ENCODE measurements at regions not wholly inside any gene's neighbourhood (a gene's known extent, or its start where the extent isn't known, plus 50 kb on each side); places are given as distances from the start of the nearest gene placed in this dataset.

DNA sequence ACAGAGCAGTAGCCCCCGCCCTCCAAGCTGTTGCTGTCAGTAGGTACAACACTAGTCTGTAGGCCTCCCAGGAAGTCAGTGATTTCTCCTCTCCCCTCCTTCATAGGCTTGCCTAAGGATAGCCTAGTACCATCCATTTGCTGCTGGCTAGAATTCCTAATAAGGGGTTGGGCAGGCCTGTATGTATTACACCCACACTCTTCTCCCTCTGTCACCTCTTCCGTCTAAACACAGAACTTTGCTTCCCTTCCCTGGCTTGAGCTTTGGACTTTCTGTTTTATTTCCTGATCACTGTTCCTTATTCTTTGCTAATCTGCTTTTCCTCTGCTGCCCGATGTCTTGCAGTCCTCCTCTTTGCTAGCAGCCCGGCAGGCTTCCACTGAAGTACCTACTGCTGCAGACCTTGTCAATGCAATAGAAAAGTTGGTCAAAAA is 93.4 kb upstream of the UMPS start:
- no peak for DNase-seq (ENCODE audit: low spot score)
- Histone ChIP-seq H3K18ac (ENCODE audit: low read length) (no peak overlapping the region), H2BK12ac (ENCODE audit: low read length) (no peak overlapping the region), H3K14ac (ENCODE audit: low read length) (no peak overlapping the region), H3K36me3 (replicated peaks in 1 of 2; ENCODE audit: control insufficient read depth in 2 of 2, insufficient read depth in 2 of 2, low read length in 2 of 2) (peaks cover 0 to 5% of the 10 kb centered on the region in 2 donors), H2BK5ac (ENCODE audit: low read length) (no peak overlapping the region), H3K4me2 (ENCODE audit: insufficient read depth, low read length, poor library complexity, severe bottlenecking) (no peak overlapping the region), H3K23ac (ENCODE audit: low read depth, low read length, poor library complexity) (no peak overlapping the region), H2BK15ac (ENCODE audit: low read length) (no peak overlapping the region), H3K4ac (ENCODE audit: low read length) (no peak overlapping the region), H2BK120ac (ENCODE audit: low read depth, low read length) (no peak overlapping the region), H2AK5ac (ENCODE audit: low read depth, low read length) (no peak overlapping the region), H3K27me3 (ENCODE audit: control insufficient read depth in 3 of 3, insufficient read depth in 3 of 3, low read depth in 1 of 3, low read length in 3 of 3) (no peaks in the 10 kb centered on the region), H4K91ac (ENCODE audit: low read depth, low read length, poor library complexity) (no peak overlapping the region), H3K27ac (replicated peaks; ENCODE audit: low read length) (no peak overlapping the region), H3K4me3 (ENCODE audit: low read length in 2 of 2) (no peak overlapping the region), H3K9ac (ENCODE audit: low read depth, low read length, poor library complexity) (no peak overlapping the region), H2AFZ (ENCODE audit: low read length) (no peak overlapping the region), H3K79me1 (ENCODE audit: low read depth, low read length) (no peaks in the 10 kb centered on the region), H3K9me3 (replicated peaks in 1 of 2; ENCODE audit: control insufficient read depth in 2 of 2, insufficient read depth in 1 of 2, low read depth in 1 of 2, low read length in 2 of 2) (no peaks in the 10 kb centered on the region), H3K4me1 (ENCODE audit: control insufficient read depth in 2 of 2, insufficient read depth in 1 of 2, low read depth in 1 of 2, low read length in 2 of 2) (no peaks in the 10 kb centered on the region), H4K8ac (ENCODE audit: low read depth, low read length) (no peak overlapping the region)
- no CpG with 5 or more reads among the region's 4 CpGs for WGBS, 2 donors (ENCODE audit: extremely low coverage in 2 of 2, insufficient read length in 2 of 2, insufficient replicate concordance in 1 of 2)

DNA sequence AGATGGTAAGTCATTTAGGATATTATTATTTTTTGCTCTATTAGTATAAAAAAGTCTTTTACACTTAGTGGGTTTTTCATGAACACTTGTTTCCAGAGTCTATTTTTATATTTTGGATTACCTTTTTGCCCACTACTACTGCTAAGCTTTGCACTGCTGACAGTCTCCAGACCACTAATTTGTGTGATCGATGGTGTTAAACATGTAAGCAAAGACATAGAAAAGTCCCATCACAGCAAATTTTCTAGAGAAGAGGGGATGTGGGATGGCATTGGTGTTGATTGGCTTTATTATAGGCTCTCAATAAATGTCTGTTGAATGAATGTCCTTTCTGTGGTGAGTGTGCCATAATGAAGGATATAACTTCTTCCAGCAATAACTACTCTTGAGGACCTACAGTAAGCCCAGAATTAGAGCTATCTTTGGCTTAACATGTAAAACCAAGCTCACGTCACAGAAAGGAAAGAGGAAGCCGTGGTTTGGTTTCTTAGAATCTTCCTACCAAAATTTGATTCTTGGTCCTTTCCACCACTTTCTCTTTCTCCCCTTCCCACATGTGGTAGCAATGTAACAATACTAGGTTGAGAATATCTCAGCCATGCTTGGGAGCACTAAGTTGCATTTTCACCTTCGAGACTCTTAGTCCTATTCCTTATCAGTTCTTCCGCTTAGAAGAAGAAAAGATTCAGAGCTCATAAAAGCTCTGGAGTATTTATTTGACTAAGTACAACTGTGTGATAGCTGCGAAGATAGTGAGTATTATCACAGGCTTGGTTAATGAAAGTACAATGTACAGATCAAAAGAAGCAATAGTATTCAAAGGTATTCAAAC is 90.6 kb upstream of the UMPS start:
- no peak overlapping the region for H3K18ac ChIP-seq (ENCODE audit: low read length)
- H4K91ac ChIP-seq (ENCODE audit: low read depth, low read length, poor library complexity): no peak overlapping the region
- H3K9me3 ChIP-seq (replicated peaks in 1 of 2; ENCODE audit: control insufficient read depth in 2 of 2, insufficient read depth in 1 of 2, low read depth in 1 of 2, low read length in 2 of 2): no peaks in the 10 kb centered on the region
- no peak overlapping the region for H3K4me2 ChIP-seq (ENCODE audit: insufficient read depth, low read length, poor library complexity, severe bottlenecking)
- no peak overlapping the region for H2BK120ac ChIP-seq (ENCODE audit: low read depth, low read length)
- no CpG with 5 or more reads among the region's 6 CpGs for WGBS, 2 donors (ENCODE audit: extremely low coverage in 2 of 2, insufficient read length in 2 of 2, insufficient replicate concordance in 1 of 2)
- no peak overlapping the region for H3K23ac ChIP-seq (ENCODE audit: low read depth, low read length, poor library complexity)
- H2BK5ac ChIP-seq (ENCODE audit: low read length): no peak overlapping the region
- H3K14ac ChIP-seq (ENCODE audit: low read length): no peak overlapping the region
- no peaks in the 10 kb centered on the region for H3K79me1 ChIP-seq (ENCODE audit: low read depth, low read length)
- no peaks in the 10 kb centered on the region for H3K27me3 ChIP-seq (ENCODE audit: control insufficient read depth in 3 of 3, insufficient read depth in 3 of 3, low read depth in 1 of 3, low read length in 3 of 3)
- DNase-seq (ENCODE audit: low spot score): no peak
- no peak overlapping the region for H2AFZ ChIP-seq (ENCODE audit: low read length)
- H4K8ac ChIP-seq (ENCODE audit: low read depth, low read length): no peak overlapping the region
- no peaks in the 10 kb centered on the region for H3K4me1 ChIP-seq (ENCODE audit: control insufficient read depth in 2 of 2, insufficient read depth in 1 of 2, low read depth in 1 of 2, low read length in 2 of 2)
- H3K27ac ChIP-seq (replicated peaks; ENCODE audit: low read length): no peak overlapping the region
- no peak overlapping the region for H2BK15ac ChIP-seq (ENCODE audit: low read length)
- no peak overlapping the region for H2BK12ac ChIP-seq (ENCODE audit: low read length)
- H3K4me3 ChIP-seq (ENCODE audit: low read length in 2 of 2): no peak overlapping the region
- no peaks in the 10 kb centered on the region for H3K36me3 ChIP-seq (replicated peaks in 1 of 2; ENCODE audit: control insufficient read depth in 2 of 2, insufficient read depth in 2 of 2, low read length in 2 of 2)
- no peak overlapping the region for H3K4ac ChIP-seq (ENCODE audit: low read length)
- H2AK5ac ChIP-seq (ENCODE audit: low read depth, low read length): no peak overlapping the region
- no peak overlapping the region for H3K9ac ChIP-seq (ENCODE audit: low read depth, low read length, poor library complexity)

DNA sequence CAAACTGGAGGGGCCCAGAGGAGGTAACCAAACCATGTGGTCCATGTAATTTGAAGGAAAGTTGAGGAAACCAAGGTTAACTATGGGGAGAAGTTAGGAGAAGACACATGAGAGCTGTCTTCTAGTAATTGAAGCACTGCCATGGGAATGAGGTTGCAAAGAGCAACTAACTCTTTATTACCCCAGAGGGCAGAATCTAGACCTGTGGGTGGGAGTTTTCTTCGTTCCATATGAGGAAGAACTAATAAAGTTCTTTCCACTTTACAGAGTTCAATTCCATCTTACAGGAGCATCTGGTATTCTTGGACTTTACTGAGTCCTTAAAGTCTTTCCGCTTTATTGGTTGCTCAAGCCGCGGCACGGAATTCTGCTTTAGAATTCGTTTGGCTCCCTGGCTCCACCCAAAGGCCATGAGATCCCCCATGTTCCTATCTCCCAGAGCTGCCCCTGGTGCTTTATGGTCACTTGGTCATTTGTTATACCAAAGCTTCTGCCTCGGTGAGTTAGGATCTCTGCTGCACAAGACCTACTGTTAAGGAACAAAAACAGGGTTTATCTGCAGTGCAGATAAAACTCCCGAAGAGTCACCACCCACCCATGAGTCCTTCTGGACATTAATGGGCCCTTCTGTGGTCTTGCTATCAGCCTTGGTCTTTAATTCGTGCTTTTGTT is 89.5 kb upstream of the UMPS start:
- DNase-seq (ENCODE audit: low spot score): no peak
- no CpG with 5 or more reads among the region's 9 CpGs for WGBS, 2 donors (ENCODE audit: extremely low coverage in 2 of 2, insufficient read length in 2 of 2, insufficient replicate concordance in 1 of 2)
- no peak overlapping the region for H3K18ac ChIP-seq (ENCODE audit: low read length)

DNA sequence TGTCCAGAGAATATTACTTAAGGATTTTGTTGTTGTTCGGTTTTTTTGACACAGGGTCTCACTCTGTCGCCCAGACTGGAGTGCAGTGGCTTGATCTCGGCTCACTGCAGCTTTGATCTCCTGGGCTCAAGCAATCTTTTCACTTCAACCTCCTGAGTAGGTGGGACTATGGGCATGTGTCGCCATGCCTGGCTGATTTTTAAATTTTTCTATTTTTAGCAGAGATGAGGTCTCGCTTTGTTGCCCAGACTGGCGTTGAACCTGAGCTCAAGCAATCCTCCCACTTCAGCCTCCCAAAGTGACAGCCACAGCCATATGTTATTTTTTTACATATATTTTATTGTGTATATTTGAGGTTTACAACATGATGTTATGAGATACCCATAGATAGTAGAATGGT is 86.8 kb upstream of the UMPS start:
- no peaks in the 10 kb centered on the region for H3K27me3 ChIP-seq (ENCODE audit: control insufficient read depth in 3 of 3, insufficient read depth in 3 of 3, low read depth in 1 of 3, low read length in 3 of 3)
- no peak overlapping the region for H4K91ac ChIP-seq (ENCODE audit: low read depth, low read length, poor library complexity)
- no peak overlapping the region for H2BK12ac ChIP-seq (ENCODE audit: low read length)
- DNase-seq (ENCODE audit: low spot score): no peak
- no peaks in the 10 kb centered on the region for H3K36me3 ChIP-seq (replicated peaks in 1 of 2; ENCODE audit: control insufficient read depth in 2 of 2, insufficient read depth in 2 of 2, low read length in 2 of 2)
- H2BK5ac ChIP-seq (ENCODE audit: low read length): no peak overlapping the region
- no CpG with 5 or more reads among the region's 6 CpGs for WGBS, 2 donors (ENCODE audit: extremely low coverage in 2 of 2, insufficient read length in 2 of 2, insufficient replicate concordance in 1 of 2)
- no peak overlapping the region for H2AFZ ChIP-seq (ENCODE audit: low read length)
- H2BK15ac ChIP-seq (ENCODE audit: low read length): no peak overlapping the region
- no peak overlapping the region for H3K23ac ChIP-seq (ENCODE audit: low read depth, low read length, poor library complexity)
- no peak overlapping the region for H3K9ac ChIP-seq (ENCODE audit: low read depth, low read length, poor library complexity)
- no peak overlapping the region for H2AK5ac ChIP-seq (ENCODE audit: low read depth, low read length)
- no peaks in the 10 kb centered on the region for H3K9me3 ChIP-seq (replicated peaks in 1 of 2; ENCODE audit: control insufficient read depth in 2 of 2, insufficient read depth in 1 of 2, low read depth in 1 of 2, low read length in 2 of 2)
- no peak overlapping the region for H4K8ac ChIP-seq (ENCODE audit: low read depth, low read length)
- no peak overlapping the region for H3K4me2 ChIP-seq (ENCODE audit: insufficient read depth, low read length, poor library complexity, severe bottlenecking)
- H3K27ac ChIP-seq (replicated peaks; ENCODE audit: low read length): no peak overlapping the region
- H3K4ac ChIP-seq (ENCODE audit: low read length): no peak overlapping the region
- H3K4me1 ChIP-seq (ENCODE audit: control insufficient read depth in 2 of 2, insufficient read depth in 1 of 2, low read depth in 1 of 2, low read length in 2 of 2): peaks cover under 1% of the 10 kb centered on the region in 2 donors
- H3K18ac ChIP-seq (ENCODE audit: low read length): no peak overlapping the region
- H3K4me3 ChIP-seq (ENCODE audit: low read length in 2 of 2): no peak overlapping the region
- H3K14ac ChIP-seq (ENCODE audit: low read length): no peak overlapping the region
- H2BK120ac ChIP-seq (ENCODE audit: low read depth, low read length): no peak overlapping the region
- H3K79me1 ChIP-seq (ENCODE audit: low read depth, low read length): no peaks in the 10 kb centered on the region

More for the DNA sequence above, 89.5 kb upstream of the UMPS start:
- Histone ChIP-seq H3K79me1 (ENCODE audit: low read depth, low read length) (no peaks in the 10 kb centered on the region), H2BK5ac (ENCODE audit: low read length) (no peak overlapping the region), H3K4me1 (ENCODE audit: control insufficient read depth in 2 of 2, insufficient read depth in 1 of 2, low read depth in 1 of 2, low read length in 2 of 2) (no peaks in the 10 kb centered on the region), H4K8ac (ENCODE audit: low read depth, low read length) (no peak overlapping the region), H3K4me3 (ENCODE audit: low read length in 2 of 2) (no peak overlapping the region), H2BK120ac (ENCODE audit: low read depth, low read length) (no peak overlapping the region), H3K36me3 (replicated peaks in 1 of 2; ENCODE audit: control insufficient read depth in 2 of 2, insufficient read depth in 2 of 2, low read length in 2 of 2) (no peaks in the 10 kb centered on the region), H3K23ac (ENCODE audit: low read depth, low read length, poor library complexity) (no peak overlapping the region), H2AK5ac (ENCODE audit: low read depth, low read length) (no peak overlapping the region), H2BK15ac (ENCODE audit: low read length) (no peak overlapping the region), H4K91ac (ENCODE audit: low read depth, low read length, poor library complexity) (no peak overlapping the region), H3K9me3 (replicated peaks in 1 of 2; ENCODE audit: control insufficient read depth in 2 of 2, insufficient read depth in 1 of 2, low read depth in 1 of 2, low read length in 2 of 2) (no peaks in the 10 kb centered on the region), H3K4me2 (ENCODE audit: insufficient read depth, low read length, poor library complexity, severe bottlenecking) (no peak overlapping the region), H2BK12ac (ENCODE audit: low read length) (no peak overlapping the region), H3K27ac (replicated peaks; ENCODE audit: low read length) (no peak overlapping the region), H3K14ac (ENCODE audit: low read length) (no peak overlapping the region), H3K4ac (ENCODE audit: low read length) (no peak overlapping the region), H2AFZ (ENCODE audit: low read length) (no peak overlapping the region), H3K9ac (ENCODE audit: low read depth, low read length, poor library complexity) (no peak overlapping the region), H3K27me3 (ENCODE audit: control insufficient read depth in 3 of 3, insufficient read depth in 3 of 3, low read depth in 1 of 3, low read length in 3 of 3) (no peaks in the 10 kb centered on the region)

All from neuronal stem cell (in vitro differentiated cells).